ENCODE measurements at regions not wholly inside any gene's neighbourhood (a gene's known extent, or its start where the extent isn't known, plus 50 kb on each side); places are given as distances from the start of the nearest gene placed in this dataset.

DNA sequence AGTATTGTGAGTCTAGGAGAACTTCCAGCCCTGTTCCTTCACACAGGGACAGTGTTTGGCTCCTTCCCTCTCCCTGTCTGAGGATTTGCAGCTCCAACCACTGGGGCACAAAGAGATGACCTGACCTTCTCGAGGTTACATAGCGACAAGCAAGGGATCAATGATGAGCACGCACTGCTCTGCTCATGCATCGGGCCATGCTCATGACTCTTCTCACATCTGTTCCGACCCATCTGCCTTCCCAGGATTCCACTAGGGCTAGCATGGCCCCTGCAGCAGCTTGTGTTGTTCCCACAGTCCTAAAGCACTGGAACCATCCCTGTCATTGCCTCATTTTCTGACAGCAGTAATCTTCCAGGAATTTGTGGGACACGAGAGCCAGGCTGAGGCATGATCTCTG lies 78.8 kb upstream of the ARHGAP28 start:
- H3K27ac Mint-ChIP-seq = no peak overlapping the region
- no peaks in the 10 kb centered on the region for H3K27me3 Mint-ChIP-seq
- no peaks in the 10 kb centered on the region for H3K4me1 Mint-ChIP-seq (ENCODE audit: low read depth)
- H3K4me3 Mint-ChIP-seq = no peak overlapping the region
- H3K9me3 Mint-ChIP-seq = peaks cover 6% of the 10 kb centered on the region
- no peak for DNase-seq
- no peaks in the 10 kb centered on the region for H3K36me3 Mint-ChIP-seq (ENCODE audit: low read depth)

DNA sequence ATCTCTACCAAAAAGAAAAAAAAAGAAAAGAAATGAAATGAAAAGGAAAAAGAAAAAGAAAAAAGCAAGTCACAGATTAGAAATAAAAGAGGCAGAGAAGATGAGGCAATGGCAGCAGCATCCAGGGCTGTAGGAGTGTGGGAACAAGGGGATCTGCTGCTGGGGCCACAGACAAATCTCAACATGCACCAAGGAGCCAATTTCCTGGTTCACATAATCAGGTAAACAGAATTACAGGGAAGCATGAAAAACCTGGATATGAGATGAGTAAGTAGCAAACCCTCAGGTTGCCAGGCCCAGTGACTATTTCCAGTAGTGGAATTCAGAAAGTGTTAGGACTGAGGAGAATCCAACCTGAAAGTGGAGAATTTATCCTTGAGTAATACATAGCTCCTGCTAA lies 77.4 kb upstream of the ARHGAP28 start:
- Mint-ChIP-seq H3K27ac (no peak overlapping the region), H3K4me3 (no peak overlapping the region), H3K4me1 (ENCODE audit: low read depth) (no peaks in the 10 kb centered on the region), H3K9me3 (peaks cover 6% of the 10 kb centered on the region), H3K36me3 (ENCODE audit: low read depth) (no peaks in the 10 kb centered on the region), H3K27me3 (no peaks in the 10 kb centered on the region)
- DNase-seq = no peak

- DNase-seq = no peak
- Mint-ChIP-seq H3K36me3 (ENCODE audit: low read depth) (no peaks in the 10 kb centered on the region), H3K27me3 (no peaks in the 10 kb centered on the region), H3K4me3 (no peak overlapping the region), H3K4me1 (ENCODE audit: low read depth) (no peaks in the 10 kb centered on the region), H3K9me3 (peaks cover 6% of the 10 kb centered on the region), H3K27ac (no peak overlapping the region)
Measured at GRCh38 chr18:6653880-6654279, 75.6 kb upstream of the ARHGAP28 start.

DNA sequence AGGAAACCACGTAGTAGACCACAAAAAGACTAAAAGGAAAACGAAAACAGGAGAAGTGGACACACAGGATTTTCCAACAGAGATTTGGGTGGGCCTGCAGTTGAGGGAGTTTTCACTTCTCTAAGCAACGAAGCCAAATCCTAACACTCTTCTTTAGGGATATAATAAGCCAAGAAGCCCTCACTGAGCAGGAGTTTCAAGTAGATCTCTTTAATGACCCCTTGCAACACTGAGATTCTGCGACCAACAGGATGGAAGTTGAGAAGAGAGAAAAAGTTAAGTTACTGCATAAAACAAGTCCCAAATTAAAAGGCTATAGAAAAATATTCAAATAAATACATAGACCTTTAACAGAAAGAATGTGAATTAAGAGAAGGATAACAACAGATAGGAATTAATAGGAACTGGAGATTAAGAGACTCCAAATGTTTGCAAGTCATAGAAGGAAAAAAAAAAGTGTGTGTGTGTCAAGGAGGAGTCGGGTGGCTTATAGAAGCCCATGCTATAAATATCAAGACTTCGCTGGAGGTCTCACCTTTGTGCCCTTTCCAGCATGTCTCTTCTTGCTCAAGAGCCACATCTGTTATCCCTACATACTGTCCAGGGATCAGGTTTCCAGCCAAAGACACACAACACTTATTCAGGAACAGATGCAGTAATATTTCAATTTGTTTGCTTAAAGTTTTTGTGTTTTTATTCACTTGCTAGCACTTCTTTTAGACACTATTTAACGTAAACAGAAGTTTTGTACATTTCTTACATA lies 69.4 kb upstream of the ARHGAP28 start:
- no peak overlapping the region for H3K4me3 Mint-ChIP-seq
- H3K27ac Mint-ChIP-seq = no peak overlapping the region
- no peak for DNase-seq
- no peaks in the 10 kb centered on the region for H3K36me3 Mint-ChIP-seq (ENCODE audit: low read depth)
- no peaks in the 10 kb centered on the region for H3K4me1 Mint-ChIP-seq (ENCODE audit: low read depth)
- no peaks in the 10 kb centered on the region for H3K27me3 Mint-ChIP-seq
- peaks cover 2% of the 10 kb centered on the region for H3K9me3 Mint-ChIP-seq

DNA sequence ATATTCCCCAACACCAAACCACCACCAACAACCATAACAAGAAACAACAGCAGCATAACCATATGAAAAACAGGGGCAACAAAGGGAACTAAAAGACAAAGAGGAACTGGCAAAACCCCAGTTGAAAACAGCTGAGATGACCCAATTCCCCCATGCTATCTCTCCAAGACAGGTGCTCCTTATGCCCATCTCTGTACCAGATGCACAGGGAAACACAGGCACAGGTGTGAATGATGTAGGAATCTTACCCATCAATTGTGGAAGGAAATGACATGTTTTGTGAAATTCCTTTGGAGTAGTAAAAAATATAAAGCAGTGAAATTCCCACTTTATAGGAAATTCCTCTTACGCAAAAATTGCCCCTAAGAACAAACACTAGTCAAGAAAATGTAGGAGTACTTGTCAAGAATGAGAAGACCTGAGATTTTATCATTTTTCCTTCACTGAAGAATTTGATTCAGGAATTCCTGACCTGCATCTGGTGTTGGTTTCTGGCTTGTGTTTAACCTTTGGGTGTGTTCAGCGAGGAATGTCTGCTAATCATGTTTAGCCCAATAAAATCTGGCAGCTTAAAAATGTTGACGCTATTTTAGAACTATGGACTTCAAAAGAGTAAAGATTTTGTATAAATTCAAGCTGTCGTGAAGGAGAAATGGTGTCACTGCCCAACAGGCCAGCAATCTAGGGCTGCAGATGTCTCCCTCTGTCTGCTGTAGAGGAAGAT lies 67.7 kb upstream of the ARHGAP28 start:
- no peak overlapping the region for H3K27ac Mint-ChIP-seq
- no peak overlapping the region for H3K4me3 Mint-ChIP-seq
- H3K9me3 Mint-ChIP-seq = peaks cover 2% of the 10 kb centered on the region
- no peaks in the 10 kb centered on the region for H3K4me1 Mint-ChIP-seq (ENCODE audit: low read depth)
- H3K36me3 Mint-ChIP-seq (ENCODE audit: low read depth) = no peaks in the 10 kb centered on the region
- no peak for DNase-seq
- H3K27me3 Mint-ChIP-seq = no peaks in the 10 kb centered on the region

DNA sequence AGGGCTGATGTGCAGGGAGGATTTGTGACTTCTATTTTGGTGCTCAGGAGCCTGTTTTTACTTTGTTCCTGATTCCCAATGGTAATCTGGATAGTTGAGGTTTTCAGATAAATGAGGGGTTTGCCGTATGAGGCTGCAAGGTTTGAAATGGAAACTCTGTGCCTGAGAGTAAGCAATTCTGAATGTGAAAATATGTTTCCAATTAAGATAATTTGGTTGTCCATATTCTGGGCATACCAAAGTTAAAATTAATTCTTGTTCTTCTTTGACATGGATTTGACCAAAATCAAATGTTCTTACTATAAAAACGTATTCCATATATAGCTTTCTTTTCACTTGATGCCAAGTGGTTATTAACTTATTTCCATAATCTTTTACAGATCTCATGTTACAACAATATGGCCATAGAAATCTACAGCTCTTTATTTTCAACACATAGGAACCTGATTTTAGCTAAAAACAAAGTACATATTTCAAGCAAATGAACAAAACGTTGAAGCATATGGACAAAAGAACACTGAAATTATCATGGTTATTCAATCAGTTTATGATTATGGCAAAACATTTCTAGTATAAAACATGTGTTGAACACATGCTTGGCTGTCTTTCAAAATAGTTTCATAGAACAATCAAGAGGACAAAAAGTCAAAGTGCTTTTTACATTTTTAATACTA lies 63.4 kb upstream of the ARHGAP28 start:
- no peaks in the 10 kb centered on the region for H3K36me3 Mint-ChIP-seq (ENCODE audit: low read depth)
- H3K4me3 Mint-ChIP-seq = no peak overlapping the region
- no peak for DNase-seq
- H3K9me3 Mint-ChIP-seq = peaks cover 2% of the 10 kb centered on the region
- no peaks in the 10 kb centered on the region for H3K4me1 Mint-ChIP-seq (ENCODE audit: low read depth)
- H3K27ac Mint-ChIP-seq = no peak overlapping the region
- no peaks in the 10 kb centered on the region for H3K27me3 Mint-ChIP-seq

- H3K27ac Mint-ChIP-seq = no peak overlapping the region
- H3K27me3 Mint-ChIP-seq = no peaks in the 10 kb centered on the region
- H3K4me3 Mint-ChIP-seq = no peak overlapping the region
- no peak for DNase-seq
- no peaks in the 10 kb centered on the region for H3K36me3 Mint-ChIP-seq (ENCODE audit: low read depth)
- H3K4me1 Mint-ChIP-seq (ENCODE audit: low read depth) = no peaks in the 10 kb centered on the region
- H3K9me3 Mint-ChIP-seq = no peaks in the 10 kb centered on the region
Measured at GRCh38 chr18:6668836-6669235, 60.7 kb upstream of the ARHGAP28 start.

DNA sequence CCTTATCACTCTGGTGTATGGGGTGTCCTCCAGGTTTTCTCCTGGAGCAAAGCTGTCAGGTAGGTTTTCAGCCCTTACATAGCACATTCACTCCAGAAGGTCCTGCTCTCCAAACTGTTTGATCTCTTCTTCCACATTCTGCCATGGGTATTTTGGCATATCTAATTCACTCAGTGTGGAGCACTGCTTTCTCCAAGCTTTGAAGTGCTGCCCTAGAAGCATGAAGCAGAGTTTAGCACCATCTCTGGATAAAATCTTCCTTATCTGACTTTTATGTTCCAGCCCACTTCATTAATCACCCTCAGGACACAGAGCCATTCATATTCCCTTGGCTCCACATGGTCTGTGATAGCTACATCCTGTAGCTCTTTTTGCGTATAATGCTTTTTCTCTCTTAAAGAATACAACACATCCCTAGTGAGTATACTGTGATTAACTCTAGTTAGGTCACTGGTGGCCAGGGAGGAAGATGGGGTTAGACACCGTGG lies 56.7 kb upstream of the ARHGAP28 start:
- no peaks in the 10 kb centered on the region for H3K4me1 Mint-ChIP-seq (ENCODE audit: low read depth)
- no peak for DNase-seq
- no peaks in the 10 kb centered on the region for H3K27me3 Mint-ChIP-seq
- H3K36me3 Mint-ChIP-seq (ENCODE audit: low read depth) = no peaks in the 10 kb centered on the region
- H3K4me3 Mint-ChIP-seq = no peak overlapping the region
- H3K9me3 Mint-ChIP-seq = peaks cover 9% of the 10 kb centered on the region
- H3K27ac Mint-ChIP-seq = no peak overlapping the region

GRCh38 chr18:6677086-6677485 lies 52.4 kb upstream of the ARHGAP28 start:
- DNase-seq = no peak
- no peaks in the 10 kb centered on the region for H3K36me3 Mint-ChIP-seq (ENCODE audit: low read depth)
- H3K4me1 Mint-ChIP-seq (ENCODE audit: low read depth) = no peaks in the 10 kb centered on the region
- peaks cover 9% of the 10 kb centered on the region for H3K9me3 Mint-ChIP-seq
- no peak overlapping the region for H3K27ac Mint-ChIP-seq
- no peaks in the 10 kb centered on the region for H3K27me3 Mint-ChIP-seq
- no peak overlapping the region for H3K4me3 Mint-ChIP-seq

GRCh38 chr18:6679201-6679600 lies 50.3 kb upstream of the ARHGAP28 start:
- DNase-seq = no peak

More at GRCh38 chr18:6679201-6679600, 50.3 kb upstream of the ARHGAP28 start:
- no peaks in the 10 kb centered on the region for H3K36me3 Mint-ChIP-seq (ENCODE audit: low read depth)
- H3K27ac Mint-ChIP-seq = no peak overlapping the region
- no peaks in the 10 kb centered on the region for H3K27me3 Mint-ChIP-seq
- peaks cover 9% of the 10 kb centered on the region for H3K9me3 Mint-ChIP-seq
- no peak overlapping the region for H3K4me3 Mint-ChIP-seq
- H3K4me1 Mint-ChIP-seq (ENCODE audit: low read depth) = no peaks in the 10 kb centered on the region

Measured in activated T-cell treated with anti-CD3 and anti-CD28 coated beads, Interleukin-2, amount 50 U/mL, for 24 hours (primary cell).